Keratinocyte (primary cell): ENCODE measurements at regions not wholly inside any gene's neighbourhood (a gene's known extent, or its start where the extent isn't known, plus 50 kb on each side); places are given as distances from the start of the nearest gene placed in this dataset.
"Not testable (repeated sequence)": the region's sequence is repeated elsewhere in the genome, so short reads cannot be mapped to it uniquely, and the experiment has no call there.

Experiments
- DNase-seq: peaks from one replicate; pipeline ENCODE4 v3.0.0-alpha.2; 2011; ENCODE audit warnings: low read depth, missing footprints, low spot score
- FAIRE-seq: peaks from 2 replicates; lab custom pipeline; 2011; peaks lifted over from hg19 to GRCh38; lab: Jason Lieb, UNC
- H2AFZ ChIP-seq: 2 replicates; pipeline ENCODE4 v1.6.0; 2012; ENCODE audit warnings: low read length, control low read depth, inconsistent platforms; ENCODE audit not compliant: control insufficient read depth
- H3K27ac ChIP-seq: 2 replicates; pipeline ENCODE4 v1.5.1; 2011; ENCODE audit warnings: low read length; ENCODE audit not compliant: control insufficient read depth, insufficient read depth
- H3K27me3 ChIP-seq: 3 replicates; pipeline ENCODE4 v1.6.0; 2011; ENCODE audit warnings: low read length; ENCODE audit not compliant: control insufficient read depth, insufficient read depth; ENCODE audit errors: extremely low read depth
- H3K36me3 ChIP-seq, 2 experiments: 2 replicates in 1 of 2; 3 replicates in 1 of 2; pipeline ENCODE4 v1.5.1; 2011; ENCODE audit warnings: low read length in 2 of 2, mild to moderate bottlenecking in 1 of 2; ENCODE audit not compliant: control insufficient read depth in 2 of 2, insufficient read depth in 2 of 2; ENCODE audit errors: extremely low read depth in 1 of 2
- H3K4me1 ChIP-seq: 3 replicates; pipeline ENCODE4 v1.5.1; 2011; ENCODE audit warnings: low read length; ENCODE audit not compliant: control insufficient read depth, insufficient read depth; ENCODE audit errors: extremely low read depth
- H3K4me2 ChIP-seq: 3 replicates; pipeline ENCODE4 v1.6.0; 2011; ENCODE audit warnings: low read depth, low read length; ENCODE audit not compliant: control insufficient read depth, insufficient read depth; ENCODE audit errors: extremely low read depth
- H3K4me3 ChIP-seq, 3 experiments: fragments of 200-600 bp in 1 of 3; sonication (generic) in 1 of 3; 2 replicates in 2 of 3; 3 replicates in 1 of 3; pipeline ENCODE4 v1.5.1; 2011 to 2016; ENCODE audit warnings: low read length in 3 of 3, mild to moderate bottlenecking in 3 of 3, control low read depth in 2 of 3, inconsistent platforms in 1 of 3, low read depth in 1 of 3, mixed read lengths in 1 of 3, mixed run types in 1 of 3, moderate library complexity in 1 of 3; ENCODE audit not compliant: control insufficient read depth in 2 of 3, insufficient read depth in 2 of 3; ENCODE audit errors: extremely low read depth in 1 of 3
- H3K79me2 ChIP-seq: 2 replicates; pipeline ENCODE4 v1.6.0; 2012; ENCODE audit warnings: low read length; ENCODE audit not compliant: control insufficient read depth, insufficient read depth
- H3K9ac ChIP-seq: 3 replicates; pipeline ENCODE4 v1.6.0; 2011; ENCODE audit warnings: low read length; ENCODE audit not compliant: control insufficient read depth, insufficient read depth; ENCODE audit errors: extremely low read depth
- H3K9me1 ChIP-seq: 3 replicates; pipeline ENCODE4 v1.6.0; 2011; ENCODE audit warnings: low read length; ENCODE audit not compliant: control insufficient read depth, insufficient read depth; ENCODE audit errors: extremely low read depth
- H3K9me3 ChIP-seq: 2 replicates; pipeline ENCODE4 v1.5.1; 2012; ENCODE audit warnings: low read depth, low read length; ENCODE audit not compliant: control insufficient read depth
- H4K20me1 ChIP-seq: 3 replicates; pipeline ENCODE4 v1.6.0; 2011; ENCODE audit warnings: low read length; ENCODE audit not compliant: control insufficient read depth, insufficient read depth; ENCODE audit errors: extremely low read depth
- EZH2 ChIP-seq: IDR thresholded peaks from one replicate; pipeline ENCODE4 v1.6.1; 2012; ENCODE audit warnings: inconsistent platforms, mild to moderate bottlenecking, low read length, moderate library complexity
- dilution Hi-C: fragments of 300-500 bp; cut with MboI; formaldehyde crosslinking; loops from one replicate; pipeline ENCODE4 v1.7.0; 2020; ENCODE audit warnings: low sequenced_read_pairs; ENCODE audit not compliant: extremely low pct_ligation_motif_present
- TF ChIP-seq, protein P1 (sequence below), 3 experiments: IDR thresholded peaks in 1 of 3; conservative IDR thresholded peaks in 1 of 3; optimal IDR thresholded peaks in 1 of 3; 2 replicates in 2 of 3; 3 replicates in 1 of 3; pipeline versions ENCODE3 to v1.5.1; 2011; ENCODE audit warnings: low read length in 3 of 3, mild to moderate bottlenecking in 3 of 3, moderate library complexity in 2 of 3, control low read depth in 1 of 3, inconsistent platforms in 1 of 3; ENCODE audit not compliant: insufficient read depth in 2 of 3; ENCODE audit errors: extremely low read depth in 1 of 3

DNA sequence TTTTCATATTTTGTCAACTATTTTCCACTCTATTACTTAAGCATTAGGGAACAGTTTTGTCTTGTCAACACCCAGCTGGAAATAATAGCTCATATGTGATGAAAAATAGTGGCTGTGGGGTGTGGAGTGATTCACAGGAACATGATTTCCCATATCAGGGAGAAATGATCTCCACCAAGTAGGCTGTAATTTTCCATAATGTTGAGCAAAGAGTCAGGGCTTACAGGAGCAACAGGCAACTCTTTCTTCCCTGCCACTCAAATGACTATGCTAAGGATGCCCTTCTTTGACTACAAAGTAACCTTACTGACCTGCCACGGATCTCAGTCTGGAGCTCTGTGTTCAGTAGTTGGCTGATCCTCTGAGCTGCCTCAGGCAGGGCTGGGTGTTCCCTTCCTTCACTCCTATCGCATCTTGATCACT, 90.0 kb upstream of the GATB start:
- no peak for TF ChIP-seq EZH2
- TF ChIP-seq, protein P1, sequence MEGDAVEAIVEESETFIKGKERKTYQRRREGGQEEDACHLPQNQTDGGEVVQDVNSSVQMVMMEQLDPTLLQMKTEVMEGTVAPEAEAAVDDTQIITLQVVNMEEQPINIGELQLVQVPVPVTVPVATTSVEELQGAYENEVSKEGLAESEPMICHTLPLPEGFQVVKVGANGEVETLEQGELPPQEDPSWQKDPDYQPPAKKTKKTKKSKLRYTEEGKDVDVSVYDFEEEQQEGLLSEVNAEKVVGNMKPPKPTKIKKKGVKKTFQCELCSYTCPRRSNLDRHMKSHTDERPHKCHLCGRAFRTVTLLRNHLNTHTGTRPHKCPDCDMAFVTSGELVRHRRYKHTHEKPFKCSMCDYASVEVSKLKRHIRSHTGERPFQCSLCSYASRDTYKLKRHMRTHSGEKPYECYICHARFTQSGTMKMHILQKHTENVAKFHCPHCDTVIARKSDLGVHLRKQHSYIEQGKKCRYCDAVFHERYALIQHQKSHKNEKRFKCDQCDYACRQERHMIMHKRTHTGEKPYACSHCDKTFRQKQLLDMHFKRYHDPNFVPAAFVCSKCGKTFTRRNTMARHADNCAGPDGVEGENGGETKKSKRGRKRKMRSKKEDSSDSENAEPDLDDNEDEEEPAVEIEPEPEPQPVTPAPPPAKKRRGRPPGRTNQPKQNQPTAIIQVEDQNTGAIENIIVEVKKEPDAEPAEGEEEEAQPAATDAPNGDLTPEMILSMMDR (optimal IDR thresholded peaks at IDR 0.05 in 1 of 3, IDR thresholded peaks at IDR 0.05 in 1 of 3, conservative IDR thresholded peaks at IDR 0.05 in 1 of 3; ENCODE audit: extremely low read depth in 1 of 3, insufficient read depth in 2 of 3, low read length in 3 of 3) = no peak
- no peaks in the 10 kb centered on the region for H3K9me3 ChIP-seq
- H3K36me3 ChIP-seq = no peaks in the 10 kb centered on the region
- H3K79me2 ChIP-seq = no peaks in the 10 kb centered on the region
- H3K4me1 ChIP-seq = peaks cover 6% of the 10 kb centered on the region
- DNase-seq (no peak), FAIRE-seq (peak; percentile 69)
- peak overlapping the region; percentile 24 for H2AFZ ChIP-seq
- no peak overlapping the region for H3K4me2 ChIP-seq
- H3K9me1 ChIP-seq = no peaks in the 10 kb centered on the region
- no peak overlapping the region for H3K4me3 ChIP-seq
- dilution Hi-C loops = no loop called here
- no peak overlapping the region for H3K9ac ChIP-seq
- no peaks in the 10 kb centered on the region for H4K20me1 ChIP-seq
- no peak overlapping the region for H3K27ac ChIP-seq
- H3K27me3 ChIP-seq = no peaks in the 10 kb centered on the region

DNA sequence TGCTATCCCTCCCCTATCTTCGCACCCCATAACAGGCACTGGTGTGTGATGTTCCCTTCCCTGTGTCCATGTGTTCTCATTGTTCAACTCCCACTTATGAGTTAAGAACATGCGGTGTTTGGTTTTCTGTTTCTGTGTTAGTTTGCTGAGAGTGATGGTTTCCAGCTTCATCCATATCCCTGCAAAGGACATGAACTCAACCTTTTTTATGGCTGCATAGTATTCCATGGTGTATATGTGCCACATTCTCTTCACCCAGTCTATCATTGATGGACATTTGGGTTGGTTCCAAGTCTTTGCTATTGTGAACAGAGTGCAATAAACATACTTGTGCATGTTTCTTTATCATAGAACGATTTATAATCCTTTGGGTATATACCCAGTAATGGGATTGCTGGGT, 84.7 kb upstream of the GATB start:
- H3K79me2 ChIP-seq, dilution Hi-C loops, H3K9ac ChIP-seq, H3K4me2 ChIP-seq, H3K9me1 ChIP-seq, H2AFZ ChIP-seq, H4K20me1 ChIP-seq, H3K9me3 ChIP-seq, H3K4me3 ChIP-seq, H3K36me3 ChIP-seq, H3K27ac ChIP-seq, FAIRE-seq, H3K27me3 ChIP-seq, DNase-seq, H3K4me1 ChIP-seq: not testable (repeated sequence)

DNA sequence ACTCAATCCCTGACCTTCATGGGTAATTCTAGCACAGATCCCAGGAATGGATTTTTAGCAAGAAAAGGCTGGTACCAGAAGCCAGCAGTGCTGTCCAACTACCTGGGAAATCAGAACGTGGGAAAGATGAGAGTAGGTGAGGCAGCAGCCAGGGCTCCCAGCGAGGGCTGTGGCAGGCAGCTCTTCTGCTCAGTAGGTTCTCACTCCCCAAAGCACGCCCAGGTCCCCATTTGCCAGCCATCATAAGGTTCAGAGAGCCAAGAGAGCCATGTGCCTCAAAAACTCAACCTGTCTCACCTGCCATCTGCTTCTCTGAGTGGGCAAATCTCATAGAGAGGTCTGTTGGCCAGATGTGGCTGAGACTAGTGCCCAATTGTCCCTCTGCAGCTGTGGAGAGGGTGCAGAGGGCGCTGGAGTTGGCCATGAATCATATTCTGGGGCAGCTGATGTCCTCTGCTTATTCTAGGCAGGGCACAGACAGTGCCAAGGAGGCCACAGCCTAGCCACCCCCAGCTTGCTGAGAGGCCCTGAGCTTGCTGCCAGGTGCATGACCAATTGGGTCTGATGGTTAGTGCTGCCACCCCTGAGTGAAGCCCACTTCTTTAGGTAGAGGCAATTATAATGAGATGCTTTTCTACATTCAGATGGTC, 81.7 kb upstream of the GATB start:
- DNase-seq (no peak), FAIRE-seq (no peak)
- Histone ChIP-seq H3K27me3 (peaks cover 7% of the 10 kb centered on the region), H3K79me2 (no peaks in the 10 kb centered on the region), H3K36me3 (no peaks in the 10 kb centered on the region), H3K4me2 (no peak overlapping the region), H4K20me1 (no peaks in the 10 kb centered on the region), H3K4me1 (no peaks in the 10 kb centered on the region), H3K9me3 (no peaks in the 10 kb centered on the region), H2AFZ (no peak overlapping the region), H3K9ac (no peak overlapping the region), H3K27ac (no peak overlapping the region), H3K4me3 (no peak overlapping the region), H3K9me1 (no peaks in the 10 kb centered on the region)
- no peak for TF ChIP-seq EZH2
- TF ChIP-seq, protein P1 (optimal IDR thresholded peaks at IDR 0.05 in 1 of 3, IDR thresholded peaks at IDR 0.05 in 1 of 3, conservative IDR thresholded peaks at IDR 0.05 in 1 of 3; ENCODE audit: extremely low read depth in 1 of 3, insufficient read depth in 2 of 3, low read length in 3 of 3) = no peak
- dilution Hi-C loops = no loop called here
